Nephron progenitor cell (in vitro differentiated cells): ENCODE measurements at regions not wholly inside any gene's neighbourhood (a gene's known extent, or its start where the extent isn't known, plus 50 kb on each side); places are given as distances from the start of the nearest gene placed in this dataset.

Experiments
- DNase-seq: peaks from one replicate; pipeline ENCODE4 v3.0.0; 2021
- H3K27ac Mint-ChIP-seq: 2 replicates; pipeline ENCODE4 v1.8.0; 2021; ENCODE audit warnings: mild to moderate bottlenecking, moderate library complexity, mixed read lengths
- H3K27me3 Mint-ChIP-seq: 2 replicates; pipeline ENCODE4 v1.8.0; 2021; ENCODE audit warnings: mild to moderate bottlenecking, low read depth, mixed read lengths; ENCODE audit not compliant: poor library complexity
- H3K36me3 Mint-ChIP-seq: 2 replicates; pipeline ENCODE4 v1.8.0; 2021; ENCODE audit warnings: low read depth, mixed read lengths
- H3K4me1 Mint-ChIP-seq: 2 replicates; pipeline ENCODE4 v1.8.0; 2021; ENCODE audit warnings: mixed read lengths
- H3K4me3 Mint-ChIP-seq: 2 replicates; pipeline ENCODE4 v1.8.0; 2021; ENCODE audit warnings: mild to moderate bottlenecking, moderate library complexity, mixed read lengths
- H3K9me3 Mint-ChIP-seq: 2 replicates; pipeline ENCODE4 v1.8.0; 2021; ENCODE audit warnings: mild to moderate bottlenecking, moderate library complexity, mixed read lengths
- CTCF ChIP-seq: fragments of 200-600 bp; sonication (generic); IDR thresholded peaks from 2 replicates; pipeline ENCODE4 v1.5.0; 2021; ENCODE audit warnings: antibody characterized with exemption

- Mint-ChIP-seq H3K27ac (peak overlapping the region; percentile 90), H3K27me3 (peaks cover 15% of the 10 kb centered on the region), H3K36me3 (no peaks in the 10 kb centered on the region), H3K9me3 (peaks cover 8% of the 10 kb centered on the region), H3K4me1 (peaks cover 50% of the 10 kb centered on the region), H3K4me3 (peak overlapping the region; percentile 43)
- no peak for TF ChIP-seq CTCF
- no peak for DNase-seq
These were observed 96.4 kb upstream of the RAB3GAP2 start for GRCh38 chr1:220368352-220369265.

- no peak overlapping the region for H3K4me3 Mint-ChIP-seq
These were observed 95.6 kb upstream of the RAB3GAP2 start for GRCh38 chr1:220367833-220368232.

GRCh38 chr1:220366269-220366668 is 94.0 kb upstream of the RAB3GAP2 start:
- H3K27ac Mint-ChIP-seq: no peak overlapping the region
- peaks cover 60% of the 10 kb centered on the region for H3K4me1 Mint-ChIP-seq
- H3K27me3 Mint-ChIP-seq: peaks cover 11% of the 10 kb centered on the region

More at GRCh38 chr1:220367833-220368232, 95.6 kb upstream of the RAB3GAP2 start:
- peaks cover 57% of the 10 kb centered on the region for H3K4me1 Mint-ChIP-seq
- H3K27me3 Mint-ChIP-seq: peaks cover 15% of the 10 kb centered on the region
- H3K9me3 Mint-ChIP-seq: peaks cover 8% of the 10 kb centered on the region
- DNase-seq: no peak
- H3K27ac Mint-ChIP-seq: no peak overlapping the region
- H3K36me3 Mint-ChIP-seq: no peaks in the 10 kb centered on the region
- TF ChIP-seq CTCF: no peak

GRCh38 chr1:220363196-220363837 is 91.1 kb upstream of the RAB3GAP2 start:
- Mint-ChIP-seq H3K4me3 (no peak overlapping the region), H3K4me1 (peaks cover 32% of the 10 kb centered on the region), H3K27ac (peak overlapping the region; percentile 30), H3K27me3 (peaks cover 9% of the 10 kb centered on the region), H3K9me3 (peaks cover 16% of the 10 kb centered on the region), H3K36me3 (no peaks in the 10 kb centered on the region)
- TF ChIP-seq CTCF: no peak
- DNase-seq: no peak

More at GRCh38 chr1:220366269-220366668, 94.0 kb upstream of the RAB3GAP2 start:
- Mint-ChIP-seq H3K36me3 (no peaks in the 10 kb centered on the region), H3K4me3 (no peak overlapping the region), H3K9me3 (peaks cover 12% of the 10 kb centered on the region)
- no peak for TF ChIP-seq CTCF
- no peak for DNase-seq

GRCh38 chr1:220356981-220357850 is 85.0 kb upstream of the RAB3GAP2 start:
- peaks cover 2% of the 10 kb centered on the region for H3K27me3 Mint-ChIP-seq
- TF ChIP-seq CTCF: no peak
- H3K27ac Mint-ChIP-seq: no peak overlapping the region
- H3K9me3 Mint-ChIP-seq: peaks cover 9% of the 10 kb centered on the region
- H3K4me3 Mint-ChIP-seq: no peak overlapping the region
- H3K4me1 Mint-ChIP-seq: no peaks in the 10 kb centered on the region
- H3K36me3 Mint-ChIP-seq: no peaks in the 10 kb centered on the region
- no peak for DNase-seq
